HG02642 (cell line): ENCODE measurements at regions not wholly inside any gene's neighbourhood (a gene's known extent, or its start where the extent isn't known, plus 50 kb on each side); places are given as distances from the start of the nearest gene placed in this dataset.

Source experiments
- ATAC-seq: cut with Tn5 transposase; IDR thresholded peaks from one replicate; pipeline ENCODE4 v1.9.1; 2021; ENCODE audit warnings: mild to moderate bottlenecking; ENCODE audit not compliant: unreplicated experiment, poor library complexity

- no peak for ATAC-seq
Observed at GRCh38 chr10:71042216-71042615, 153.9 kb upstream of the PCBD1 start.

- ATAC-seq, result no peak
Observed at GRCh38 chr10:71042699-71043098, 154.3 kb upstream of the PCBD1 start.

- no peak for ATAC-seq
Observed at GRCh38 chr10:71043858-71044257, 155.5 kb upstream of the PCBD1 start.

- no peak for ATAC-seq
Observed at GRCh38 chr10:71044720-71045119, 156.4 kb upstream of the PCBD1 start.

- ATAC-seq, result no peak
Observed at GRCh38 chr10:71045204-71045809, 156.9 kb upstream of the PCBD1 start.

- no peak for ATAC-seq
Observed at GRCh38 chr10:71045936-71046335, 157.6 kb upstream of the PCBD1 start.

- ATAC-seq, result no peak
Observed at GRCh38 chr10:71046747-71047146, 158.4 kb upstream of the PCBD1 start.

GRCh38 chr10:71048971-71049615 is 160.7 kb upstream of the PCBD1 start:
- no peak for ATAC-seq

- ATAC-seq, result no peak
Observed at GRCh38 chr10:71049994-71050393, 161.6 kb upstream of the PCBD1 start.

- ATAC-seq, result no peak
Observed at GRCh38 chr10:71052076-71052660, 160.2 kb upstream of the UNC5B start.

- ATAC-seq, result no peak
Observed at GRCh38 chr10:71052708-71053107, 159.7 kb upstream of the UNC5B start.

- ATAC-seq, result no peak
Observed at GRCh38 chr10:71053169-71053895, 159.0 kb upstream of the UNC5B start.

GRCh38 chr10:71058308-71058707 is 154.1 kb upstream of the UNC5B start:
- ATAC-seq, result no peak

GRCh38 chr10:71059054-71059818 is 153.1 kb upstream of the UNC5B start:
- ATAC-seq, result no peak

- ATAC-seq, result no peak
Observed at GRCh38 chr10:71059943-71060342, 152.4 kb upstream of the UNC5B start.

GRCh38 chr10:71060476-71061426 is 151.6 kb upstream of the UNC5B start:
- ATAC-seq, result no peak

GRCh38 chr10:71061472-71061871 is 150.9 kb upstream of the UNC5B start:
- ATAC-seq, result no peak

GRCh38 chr10:71062156-71062555 is 150.2 kb upstream of the UNC5B start:
- ATAC-seq, result no peak

GRCh38 chr10:71063401-71063800 is 149.0 kb upstream of the UNC5B start:
- ATAC-seq, result no peak
